GM21717 (cell line): ENCODE measurements at regions not wholly inside any gene's neighbourhood (a gene's known extent, or its start where the extent isn't known, plus 50 kb on each side); places are given as distances from the start of the nearest gene placed in this dataset.

ENCODE experiments used
- ATAC-seq: cut with Tn5 transposase; IDR thresholded peaks from one replicate; pipeline ENCODE4 v1.9.1; 2021; ENCODE audit warnings: mild to moderate bottlenecking, moderate library complexity; ENCODE audit not compliant: unreplicated experiment

DNA sequence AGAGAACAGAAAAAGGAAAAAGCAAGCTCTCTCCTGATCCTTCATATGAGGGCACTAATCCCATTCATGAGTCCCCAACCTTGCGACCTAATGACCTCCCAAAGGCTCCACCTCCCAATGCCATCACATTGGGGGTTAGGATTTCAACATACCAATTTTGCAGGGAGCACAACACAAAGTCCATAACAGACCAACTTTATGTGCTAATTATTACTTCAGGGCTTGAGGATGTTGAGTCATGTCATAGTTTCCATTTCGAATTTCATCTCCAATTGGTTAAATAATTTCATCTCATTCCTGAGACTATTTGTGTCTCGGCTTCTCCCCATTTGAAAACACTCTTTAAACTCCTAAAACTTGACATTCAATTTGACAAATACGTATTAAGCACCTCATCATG, 69.9 kb upstream of the KLF7 start:
- ATAC-seq = no peak

- no peak for ATAC-seq
Observed at GRCh38 chr2:207236156-207236935, 70.6 kb upstream of the KLF7 start.

GRCh38 chr2:207238831-207239701, 73.3 kb upstream of the KLF7 start:
- ATAC-seq = no peak

GRCh38 chr2:207239754-207240494, 74.2 kb upstream of the KLF7 start:
- no peak for ATAC-seq

- ATAC-seq = no peak
Observed at GRCh38 chr2:207240649-207241048, 74.9 kb upstream of the KLF7 start.

DNA sequence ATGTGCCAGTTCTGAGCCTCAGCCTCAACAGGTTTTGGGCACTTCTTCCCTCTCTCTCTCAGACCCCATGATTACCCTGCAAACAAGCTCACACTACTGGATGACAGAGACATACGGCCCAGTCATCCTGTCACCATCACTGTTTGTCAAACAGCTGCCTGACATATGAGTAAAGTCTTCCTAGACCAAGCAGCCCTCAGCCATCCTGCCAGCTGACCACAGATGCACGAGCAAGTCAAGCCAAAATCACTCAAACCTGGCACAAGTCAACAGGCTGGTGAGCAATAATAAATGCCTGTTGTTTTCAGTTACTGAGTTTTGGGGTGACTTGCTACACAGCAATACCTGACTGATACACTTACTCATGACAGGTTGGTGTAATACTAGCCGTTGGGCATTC, 75.5 kb upstream of the KLF7 start:
- no peak for ATAC-seq

DNA sequence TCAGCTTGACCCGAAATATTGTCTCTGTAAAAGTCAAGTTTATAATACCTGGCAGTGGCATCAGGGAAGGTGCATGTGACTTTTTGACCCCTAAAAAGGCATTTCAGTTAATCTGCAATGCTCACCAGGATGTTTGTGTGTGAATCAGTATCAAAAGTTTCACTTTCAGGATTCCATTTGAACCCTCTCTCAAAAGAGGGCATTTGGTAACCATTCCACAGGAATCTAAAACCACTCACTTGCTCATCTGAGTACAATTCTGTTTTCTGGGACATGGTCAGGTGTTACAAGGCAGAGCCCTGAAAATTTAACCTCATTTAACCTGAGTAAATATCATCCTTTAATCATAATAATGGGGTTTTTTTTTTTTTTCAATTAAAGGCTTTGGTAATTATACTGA, 77.9 kb upstream of the KLF7 start:
- no peak for ATAC-seq

DNA sequence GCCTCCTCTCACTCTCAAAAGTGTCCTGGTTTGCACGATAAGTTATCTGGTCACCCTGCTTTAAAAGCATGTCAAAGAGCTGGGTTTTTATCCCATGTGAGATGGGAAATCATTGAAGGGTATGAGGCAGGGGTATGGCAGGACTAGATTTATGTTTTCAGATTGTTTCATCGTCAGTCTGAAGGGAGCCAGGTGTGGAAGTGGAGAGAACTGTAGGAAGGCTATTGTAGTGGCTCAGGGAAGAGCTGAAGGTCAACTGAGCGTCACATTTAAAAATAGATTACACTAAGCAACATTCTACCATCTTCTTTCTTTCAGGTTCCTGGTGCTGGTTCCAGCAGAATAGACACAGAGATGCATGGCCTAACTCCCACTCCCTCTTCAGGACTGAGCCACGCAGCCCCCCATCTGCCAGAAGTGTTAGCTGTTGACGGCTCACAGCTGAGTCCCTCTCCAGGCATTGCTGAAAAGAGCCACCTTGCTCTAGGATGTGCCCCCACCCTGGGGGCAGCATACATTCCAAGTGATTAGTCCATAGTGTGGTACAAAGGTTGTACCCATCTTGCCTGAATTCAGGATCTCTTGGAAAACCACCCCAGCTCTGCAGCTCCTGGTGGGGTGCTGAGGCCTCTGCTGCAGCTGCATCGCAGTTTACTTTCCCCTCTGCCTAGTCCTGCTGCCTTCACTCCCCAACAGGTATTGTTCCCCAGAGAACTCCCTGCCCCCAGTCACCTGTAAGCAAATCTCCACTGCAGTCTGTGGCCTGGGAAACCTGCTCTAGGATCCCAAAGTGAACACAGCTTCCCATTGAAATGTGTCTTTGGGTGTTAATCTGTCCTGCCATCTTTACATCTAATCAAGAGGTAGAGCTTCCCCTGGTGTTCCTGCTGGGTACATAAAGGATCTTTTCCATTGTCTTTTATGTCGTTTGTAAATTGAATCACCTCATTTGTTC, 79.5 kb upstream of the KLF7 start:
- ATAC-seq = no peak

- ATAC-seq = no peak
Observed at GRCh38 chr2:207248702-207249377, 83.1 kb upstream of the KLF7 start.

- ATAC-seq = no peak
Observed at GRCh38 chr2:207251022-207251421, 85.3 kb upstream of the KLF7 start.

- ATAC-seq = no peak
Observed at GRCh38 chr2:207251573-207252192, 85.9 kb upstream of the KLF7 start.

DNA sequence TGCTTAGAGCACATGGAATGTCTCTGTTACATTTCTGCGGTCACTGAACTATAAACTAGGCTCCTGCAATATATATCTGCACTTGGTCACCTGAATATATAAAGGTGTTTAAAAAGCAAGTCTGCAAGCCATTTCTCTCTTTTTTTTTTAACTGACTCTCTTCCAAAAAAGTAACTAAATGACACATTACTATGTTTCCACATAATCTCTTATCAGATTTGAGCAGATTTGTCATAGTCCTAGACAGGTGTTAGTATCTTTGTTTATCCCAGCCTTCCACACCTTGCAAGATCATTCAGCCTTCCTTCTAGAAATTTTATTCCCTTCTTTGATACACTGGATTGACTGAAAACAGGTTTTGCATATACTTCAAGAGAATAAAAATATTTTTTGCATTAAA, 86.7 kb upstream of the KLF7 start:
- ATAC-seq = no peak

- ATAC-seq = no peak
Observed at GRCh38 chr2:207252979-207253645, 87.4 kb upstream of the KLF7 start.

DNA sequence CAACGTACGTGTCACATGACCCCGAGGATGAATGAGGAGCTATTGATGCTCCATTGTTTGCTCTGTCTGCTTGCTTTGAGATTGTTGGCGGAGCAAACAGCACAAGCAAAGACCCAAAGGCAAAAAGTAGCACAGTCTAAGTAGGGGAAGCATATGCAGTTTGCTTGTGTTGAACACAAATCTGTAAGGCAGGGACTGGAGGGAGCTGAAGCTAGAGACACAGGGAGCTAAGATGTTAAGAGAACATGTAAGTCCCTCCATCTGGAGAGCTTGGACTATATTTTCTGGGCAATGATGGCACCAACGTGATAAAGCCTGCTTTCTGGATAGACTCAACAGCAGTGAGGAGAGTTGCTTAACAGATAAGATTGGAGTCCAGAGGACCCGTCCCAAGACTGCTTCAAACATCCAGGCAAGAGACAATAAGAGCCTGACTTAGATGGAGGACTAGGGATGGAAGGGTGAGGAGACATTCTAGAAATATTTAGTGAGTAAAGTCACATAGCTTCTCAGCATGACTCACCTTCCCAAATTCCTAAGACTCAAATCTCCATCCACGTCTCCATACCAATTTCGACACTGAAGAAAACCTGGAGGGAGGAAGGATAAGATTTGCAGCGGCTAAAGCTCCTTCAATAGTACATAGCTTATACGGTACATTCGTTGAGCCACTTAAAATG, 88.1 kb upstream of the KLF7 start:
- no peak for ATAC-seq

DNA sequence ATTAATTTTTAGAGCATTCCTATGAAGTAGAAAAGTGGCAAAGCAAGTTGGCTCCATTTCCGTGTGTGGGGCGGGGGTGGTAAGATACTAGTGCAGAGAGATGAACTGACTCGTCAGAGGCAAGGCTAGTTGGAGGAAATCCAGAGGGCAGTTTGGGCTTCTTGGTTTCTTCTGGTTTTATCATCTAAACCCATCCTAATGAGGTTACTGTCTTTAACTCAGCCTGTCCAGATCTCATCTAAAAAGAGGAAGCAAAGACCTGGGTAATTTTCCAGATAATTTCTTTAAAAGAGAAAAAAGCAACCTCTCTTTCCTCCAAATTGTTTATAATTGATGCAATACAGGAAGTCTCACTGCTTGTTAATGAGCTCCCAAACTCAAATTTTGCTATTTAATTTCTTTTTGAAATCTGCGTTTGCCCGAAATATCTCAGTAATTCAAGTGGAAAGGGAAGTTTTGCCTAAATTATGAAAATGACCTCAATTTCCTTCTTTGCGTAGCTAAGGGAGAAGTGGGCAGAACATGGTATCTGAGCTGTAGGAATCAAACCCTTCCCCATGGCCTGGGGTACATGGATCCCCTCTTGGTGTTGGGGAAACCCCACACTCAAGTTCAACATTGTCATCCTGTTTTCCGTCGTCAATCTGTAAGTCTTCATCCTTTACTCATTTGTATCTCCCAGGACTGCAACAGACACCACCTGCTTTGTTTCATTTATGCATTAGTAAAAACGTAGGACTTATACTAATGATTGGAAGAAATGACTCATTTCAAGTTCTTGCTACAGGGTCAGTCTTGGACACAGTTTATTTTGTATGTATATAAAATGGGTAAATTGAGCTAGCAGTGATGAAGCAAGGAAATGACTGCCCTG, 89.1 kb upstream of the KLF7 start:
- ATAC-seq = no peak

- ATAC-seq = no peak
Observed at GRCh38 chr2:207255565-207256470, 90.1 kb upstream of the KLF7 start.
